Colon (tissue), 2 donors: ENCODE measurements at regions not wholly inside any gene's neighbourhood (a gene's known extent, or its start where the extent isn't known, plus 50 kb on each side); places are given as distances from the start of the nearest gene placed in this dataset.
"Not testable (repeated sequence)": the region's sequence is repeated elsewhere in the genome, so short reads cannot be mapped to it uniquely, and the experiment has no call there.

Experiments
- FAIRE-seq: peaks from 2 replicates; lab custom pipeline; 2012; peaks lifted over from hg19 to GRCh38; lab: Jason Lieb, UNC
- donor health status: control.
- donor health status: control.

DNA sequence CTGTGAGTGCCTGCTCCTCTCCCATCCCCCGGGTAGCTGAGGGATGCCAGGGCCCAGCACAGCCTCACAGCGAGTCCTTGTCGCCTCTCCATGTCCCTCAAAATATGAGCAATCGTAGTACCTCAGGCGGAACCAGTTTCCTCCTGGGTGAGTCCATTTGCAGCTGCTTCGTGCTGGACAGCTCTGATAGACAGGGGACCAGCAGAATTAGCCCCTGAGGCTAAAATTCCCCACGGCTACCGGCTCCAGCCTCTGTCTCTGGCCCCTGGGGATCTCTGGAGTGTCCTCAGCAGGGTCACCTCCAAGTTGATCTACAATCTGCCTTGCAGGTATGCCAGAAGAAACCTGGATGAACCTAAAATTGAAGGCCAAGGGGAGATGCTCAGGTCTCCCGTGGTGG lies 115.8 kb upstream of the FBXL7 start:
- FAIRE-seq: no peak

DNA sequence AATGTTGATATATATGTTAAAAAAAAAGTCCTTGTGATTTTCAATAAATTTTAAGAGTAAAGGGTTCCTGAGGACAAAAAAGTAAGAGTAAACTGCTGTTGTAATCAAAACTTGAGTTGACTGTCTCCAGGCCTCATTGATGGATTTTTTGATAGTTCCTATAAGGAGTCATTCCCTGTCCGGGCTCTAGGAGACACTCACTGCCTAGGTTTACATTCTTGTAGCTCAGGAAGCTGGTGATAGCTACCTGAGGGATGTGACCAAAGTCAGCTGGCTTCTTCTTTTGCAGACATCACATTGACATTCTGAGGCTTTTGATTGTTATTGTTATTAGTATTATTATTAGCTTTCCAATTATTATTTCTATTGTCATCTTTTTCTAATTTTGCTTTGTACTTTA lies 116.5 kb upstream of the FBXL7 start:
- FAIRE-seq: no peak

DNA sequence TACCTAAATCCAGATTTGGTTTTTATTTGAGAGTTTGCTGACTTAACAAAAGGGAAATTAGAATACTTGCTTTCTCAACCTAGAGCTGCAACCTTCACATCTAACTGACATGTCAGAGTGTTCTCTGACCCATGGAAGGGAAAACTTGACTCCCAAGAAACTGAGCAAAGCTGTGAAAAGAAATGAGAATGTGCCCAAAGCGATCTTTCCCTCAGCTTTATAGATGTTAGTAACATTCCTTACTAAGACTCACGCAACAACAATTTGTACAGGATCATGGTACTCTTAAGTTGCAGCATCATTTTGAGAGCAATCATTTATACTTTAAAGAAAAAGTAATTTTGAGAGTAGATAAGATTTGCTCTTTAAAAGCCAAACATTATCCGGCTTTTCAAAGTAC lies 117.0 kb upstream of the FBXL7 start:
- FAIRE-seq: no peak

DNA sequence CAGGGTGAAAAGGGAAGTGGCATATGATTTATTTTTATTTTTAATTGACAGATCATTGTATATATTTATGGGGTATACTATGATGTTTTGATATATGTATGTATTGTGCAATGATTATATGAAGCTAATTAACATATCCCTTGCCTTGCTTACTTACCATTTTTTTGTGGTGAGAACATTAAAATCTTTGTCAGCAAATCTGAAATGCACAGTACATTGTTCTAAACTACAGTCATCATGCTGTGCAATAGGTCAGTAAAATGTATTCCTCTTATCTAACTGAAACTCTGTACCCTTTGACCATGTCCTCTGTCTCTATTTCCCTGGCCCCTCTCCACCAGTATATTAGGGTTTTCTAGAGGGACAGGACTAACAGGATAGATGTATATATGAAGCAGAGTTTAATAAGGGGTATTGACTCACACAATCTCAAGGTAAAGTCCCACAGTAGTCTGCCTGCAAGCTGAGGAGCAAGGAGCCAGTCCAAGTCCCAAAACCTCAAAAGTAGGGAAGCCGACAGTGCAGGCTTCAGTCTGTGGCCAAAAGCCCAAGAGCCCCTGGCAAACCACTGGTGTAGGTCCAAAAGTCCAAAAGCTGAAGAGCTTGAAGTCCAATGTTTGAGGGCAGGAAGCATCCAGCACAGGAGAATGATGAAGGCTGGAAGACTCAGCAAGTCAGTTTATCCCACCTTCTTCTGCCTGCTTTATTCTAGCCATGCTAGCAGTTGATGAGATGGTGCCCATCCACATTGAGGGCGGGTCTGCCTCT lies 122.2 kb upstream of the FBXL7 start:
- no peak for FAIRE-seq

DNA sequence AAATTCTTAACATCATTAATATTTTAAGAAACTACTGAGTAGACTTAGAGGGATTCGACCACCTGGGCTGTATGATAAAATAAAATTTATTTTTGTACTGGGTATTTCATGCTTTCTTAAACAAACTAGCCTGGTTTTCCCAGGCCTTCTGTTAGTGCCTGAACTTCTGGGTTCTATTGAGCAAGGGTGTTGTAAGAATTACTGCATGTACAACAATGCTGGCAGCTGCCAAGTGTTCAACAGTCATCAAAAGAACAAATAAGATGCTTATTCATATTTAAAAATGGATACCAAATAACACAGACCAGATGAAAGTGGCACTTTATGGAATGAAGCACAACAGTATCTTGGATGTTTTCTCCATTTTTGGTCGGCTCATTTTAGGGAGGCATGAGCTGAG lies 123.2 kb upstream of the FBXL7 start:
- no peak for FAIRE-seq

DNA sequence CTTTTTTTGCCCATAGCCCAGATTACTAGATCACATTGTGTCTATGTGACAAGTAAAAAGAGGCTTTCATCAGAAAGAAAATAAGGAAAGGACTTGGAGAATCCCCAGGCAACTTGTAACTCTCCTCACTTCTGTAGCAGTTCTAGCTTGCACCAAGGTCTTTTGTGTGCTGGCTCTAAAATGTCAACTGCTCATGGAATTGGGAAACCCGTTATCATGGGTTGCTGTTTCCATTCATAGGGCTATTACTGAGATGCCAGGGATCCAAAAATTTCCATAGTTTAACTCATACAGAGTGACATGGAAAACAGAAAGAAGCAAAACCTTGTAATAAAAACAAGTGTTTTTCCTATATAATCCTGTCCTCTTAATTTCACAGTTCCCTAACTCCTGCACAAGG lies 123.9 kb upstream of the FBXL7 start:
- no peak for FAIRE-seq

DNA sequence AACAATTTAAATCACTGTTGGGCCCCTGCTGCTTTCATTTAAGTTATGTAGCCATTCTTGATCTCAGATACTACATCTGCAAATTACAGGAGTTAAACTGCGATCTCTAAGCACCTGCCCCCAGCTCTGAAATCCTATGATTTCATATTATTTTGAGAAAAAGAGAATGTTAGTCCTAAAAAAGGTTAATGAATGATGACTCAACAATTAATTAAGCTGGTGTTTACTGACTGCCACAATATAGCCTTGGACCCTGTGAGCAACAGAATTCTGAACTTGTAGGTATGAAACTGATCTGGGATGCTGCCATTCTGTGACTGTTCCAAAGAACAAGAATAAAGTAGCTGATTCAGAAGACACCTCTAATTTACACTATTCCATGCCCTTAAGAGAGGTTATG lies 124.4 kb upstream of the FBXL7 start:
- no peak for FAIRE-seq

DNA sequence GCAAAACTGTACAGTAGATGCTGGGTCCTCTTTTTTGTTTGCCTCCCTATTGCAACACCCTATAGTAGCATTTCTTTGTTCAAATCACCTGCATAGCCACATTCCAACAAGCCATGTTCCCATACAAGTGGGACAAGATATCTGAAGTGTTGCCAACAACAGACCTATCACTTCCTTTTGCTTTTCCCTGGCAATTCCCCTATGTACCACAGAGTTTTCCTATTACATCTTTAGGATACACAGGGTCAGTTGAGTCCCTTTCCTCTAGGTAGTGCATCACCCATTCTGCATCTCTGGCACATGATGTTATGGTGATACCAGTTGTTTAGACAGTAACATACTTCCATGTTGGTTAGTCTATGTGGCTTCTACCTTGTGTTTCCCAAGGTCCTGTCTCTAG lies 125.1 kb upstream of the FBXL7 start:
- FAIRE-seq: no peak

DNA sequence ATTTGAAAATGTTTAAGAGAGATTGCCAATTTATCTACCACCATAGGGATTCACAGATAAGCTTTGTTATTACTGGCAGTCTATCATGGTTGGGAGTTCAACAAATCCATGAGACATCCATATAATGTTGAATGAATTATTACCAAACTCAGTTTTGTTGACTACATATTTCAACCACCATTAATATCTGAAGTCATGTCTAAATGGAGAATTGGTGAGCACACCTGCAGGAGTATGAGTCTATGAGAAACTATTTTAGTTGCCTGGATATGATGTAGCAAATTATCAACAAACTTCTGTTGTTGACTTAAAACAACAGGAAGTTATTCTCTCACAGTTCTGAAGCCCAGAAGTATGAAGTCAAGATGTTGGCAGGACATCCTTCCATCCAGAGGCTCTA lies 126.8 kb upstream of the FBXL7 start:
- no peak for FAIRE-seq

DNA sequence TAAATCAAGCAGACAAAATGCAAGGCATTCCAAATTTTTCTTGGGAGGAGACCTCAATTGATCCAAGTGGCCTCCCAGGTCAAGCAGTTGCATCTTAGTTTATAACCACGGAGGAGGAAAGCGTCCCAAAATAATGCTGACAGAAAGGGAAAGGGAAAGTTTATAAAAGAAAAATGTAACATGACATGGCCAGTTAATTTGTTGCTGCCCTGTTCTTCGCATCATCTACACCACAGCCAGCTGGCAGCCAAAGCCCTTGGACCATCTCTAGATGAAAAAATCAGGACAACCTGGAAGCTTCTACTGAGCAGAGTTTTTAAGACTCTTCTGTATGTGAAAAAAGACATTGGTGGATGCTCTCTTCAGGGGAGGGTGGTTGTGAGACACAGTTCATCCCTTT lies 128.8 kb upstream of the FBXL7 start:
- FAIRE-seq: no peak

DNA sequence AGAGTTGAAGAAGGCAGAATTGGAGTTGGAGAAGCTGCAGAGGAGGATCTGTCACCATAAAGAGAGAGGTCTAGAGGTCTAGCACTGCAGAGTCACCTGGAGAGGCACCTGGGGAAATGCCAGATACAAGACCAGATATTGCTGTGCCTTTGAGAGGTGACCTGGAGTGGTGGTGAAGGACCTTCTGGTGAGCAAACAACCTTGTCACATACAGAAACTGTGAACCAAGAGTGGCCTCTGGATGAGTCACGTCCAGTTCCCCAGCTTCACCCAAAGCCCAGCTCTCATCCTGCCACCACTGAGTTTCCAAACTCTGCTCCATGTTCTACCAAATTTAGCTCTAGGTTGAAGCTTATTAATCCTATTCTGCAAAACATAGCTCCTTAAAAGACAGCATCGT lies 131.1 kb upstream of the FBXL7 start:
- FAIRE-seq: no peak

DNA sequence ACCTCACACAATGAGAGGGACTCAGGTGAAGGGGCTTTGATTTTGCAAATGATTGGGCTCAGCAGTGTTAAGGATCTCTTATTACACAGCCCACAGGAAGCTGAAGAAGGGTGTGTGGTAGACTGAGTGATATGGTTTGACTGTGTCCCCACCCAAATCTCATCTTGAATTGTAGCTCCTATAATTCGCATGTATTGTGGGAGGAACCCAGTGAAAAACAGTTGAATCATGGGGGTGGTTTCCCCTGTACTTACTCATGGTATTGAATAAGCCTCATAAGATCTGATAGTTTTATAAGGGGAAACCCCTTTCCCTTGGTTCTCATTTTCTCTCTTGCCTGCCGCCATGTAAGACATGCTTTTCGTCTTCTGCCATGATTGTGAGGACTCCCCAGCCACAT lies 132.5 kb upstream of the FBXL7 start:
- FAIRE-seq: no peak

DNA sequence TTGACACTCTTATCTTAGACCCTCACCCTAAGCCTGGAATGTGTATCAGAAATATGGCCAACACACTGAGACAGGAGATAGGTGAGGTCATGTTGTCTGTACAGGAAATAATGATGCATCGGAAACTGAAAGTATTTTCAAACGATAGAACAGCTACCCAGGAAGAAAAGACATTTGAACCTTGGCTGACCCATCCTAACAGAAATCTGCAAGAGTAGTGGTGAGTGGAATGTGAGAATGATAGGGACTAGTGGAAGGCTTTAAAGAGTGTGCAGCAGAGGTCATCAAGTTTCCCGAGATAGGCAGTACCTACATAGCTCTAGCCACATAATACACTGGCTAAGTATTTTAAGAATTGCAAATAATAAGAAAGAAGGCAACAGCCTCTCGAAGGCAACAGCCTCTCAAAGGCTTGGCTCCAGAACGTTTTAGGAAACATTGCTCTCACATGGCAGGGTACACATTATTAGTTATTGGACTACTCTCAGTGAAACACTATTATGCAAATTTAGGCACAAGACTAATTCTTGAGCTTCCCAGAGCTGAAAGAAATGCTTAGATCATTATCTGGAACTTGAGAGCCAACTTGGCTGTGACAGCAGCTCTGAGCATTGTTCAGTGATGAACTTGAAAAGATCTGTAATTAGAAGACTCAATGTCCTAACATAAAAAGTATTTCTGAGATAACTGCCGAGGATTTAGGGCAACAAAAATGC lies 133.1 kb upstream of the FBXL7 start:
- no peak for FAIRE-seq

DNA sequence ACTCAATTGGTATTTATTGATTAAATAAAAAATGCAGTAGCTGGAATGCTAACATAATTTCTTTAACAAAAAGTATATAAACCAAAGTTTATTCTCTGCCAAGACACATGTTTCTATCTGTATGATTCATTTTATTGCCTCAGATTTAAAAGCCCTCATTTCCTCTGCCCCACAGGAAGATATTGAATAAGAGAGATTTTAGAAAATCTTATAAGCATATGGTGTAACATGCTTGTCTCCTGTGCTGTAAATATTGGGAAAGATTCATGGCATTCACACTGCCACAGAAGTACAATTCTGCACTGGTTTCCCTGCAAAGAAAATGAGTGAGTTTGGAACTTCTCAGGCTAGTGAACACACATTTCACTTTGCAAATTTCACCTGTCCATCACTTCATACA lies 134.9 kb upstream of the FBXL7 start:
- FAIRE-seq: no peak

DNA sequence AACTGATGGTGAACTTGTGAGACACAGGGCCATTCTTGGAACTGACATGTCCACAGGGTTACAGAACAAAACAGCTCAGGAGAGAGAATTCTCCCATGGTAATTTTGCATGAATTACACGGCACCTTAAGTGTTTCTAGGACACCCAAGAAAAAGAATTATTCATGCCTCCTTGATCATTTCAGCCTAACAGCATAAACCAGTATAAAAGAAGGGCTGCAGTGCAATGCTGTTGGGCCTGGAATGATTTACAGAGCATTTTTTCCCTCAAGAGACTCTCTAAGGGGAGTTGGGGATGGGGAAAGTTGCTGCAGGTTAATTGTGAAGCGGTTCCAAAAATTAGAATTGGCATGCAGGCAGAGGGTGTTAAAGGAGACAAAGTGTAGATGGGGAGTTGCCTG lies 136.4 kb upstream of the FBXL7 start:
- no peak for FAIRE-seq

DNA sequence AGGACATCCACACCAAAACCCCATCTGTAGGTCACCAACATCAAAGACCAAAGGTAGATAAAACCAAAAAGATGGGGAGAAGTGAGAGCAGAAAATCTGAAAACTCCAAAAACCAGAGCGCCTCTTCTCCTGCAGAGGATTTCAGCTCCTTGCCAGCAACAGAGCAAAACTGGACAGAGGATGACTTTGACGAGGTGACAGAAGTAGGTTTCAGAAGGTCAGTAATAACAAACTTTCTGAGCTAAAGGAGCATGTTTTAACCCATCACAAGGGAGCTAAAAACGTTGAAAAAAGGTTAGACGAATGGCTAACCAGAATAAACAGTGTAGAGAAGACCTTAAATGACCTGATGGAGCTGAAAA lies 142.9 kb upstream of the FBXL7 start:
- FAIRE-seq: not testable (repeated sequence)

DNA sequence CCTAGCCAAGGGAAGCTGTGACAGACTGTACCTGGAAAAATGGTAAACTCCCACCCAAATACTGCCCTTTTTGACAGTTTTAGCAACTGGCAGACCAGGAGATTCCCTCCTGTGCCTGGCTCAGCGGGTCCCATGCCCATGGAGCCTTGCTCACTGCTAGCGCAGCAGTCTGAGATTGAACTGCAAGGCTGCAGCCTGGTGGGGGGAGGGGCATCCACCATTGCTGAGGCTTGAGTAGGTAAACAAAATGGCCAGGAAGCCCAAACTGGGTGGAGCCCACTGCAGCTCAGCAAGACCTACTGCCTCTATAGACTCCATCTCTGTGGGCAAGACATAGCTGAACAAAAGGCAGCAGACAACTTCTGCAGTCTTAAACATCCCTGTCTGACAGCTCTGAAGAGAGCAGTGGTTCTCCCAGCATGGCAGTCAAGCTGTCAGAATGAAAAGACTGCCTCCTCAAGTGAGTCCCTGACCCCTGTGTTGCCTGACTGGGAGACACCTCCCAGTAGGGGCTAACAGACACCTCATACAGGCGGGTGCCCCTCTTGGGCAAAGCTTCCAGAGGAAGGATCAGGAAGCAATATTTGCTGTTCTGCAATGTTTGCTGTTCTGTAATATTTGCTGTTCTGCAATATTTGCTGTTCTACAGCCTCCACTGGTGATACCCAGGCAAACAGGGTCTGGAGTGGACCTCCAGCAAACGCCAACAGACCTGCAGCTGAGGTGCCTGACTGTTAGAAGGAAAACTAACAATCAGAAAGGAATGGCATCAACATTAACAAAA lies 143.5 kb upstream of the FBXL7 start:
- not testable (repeated sequence) for FAIRE-seq

DNA sequence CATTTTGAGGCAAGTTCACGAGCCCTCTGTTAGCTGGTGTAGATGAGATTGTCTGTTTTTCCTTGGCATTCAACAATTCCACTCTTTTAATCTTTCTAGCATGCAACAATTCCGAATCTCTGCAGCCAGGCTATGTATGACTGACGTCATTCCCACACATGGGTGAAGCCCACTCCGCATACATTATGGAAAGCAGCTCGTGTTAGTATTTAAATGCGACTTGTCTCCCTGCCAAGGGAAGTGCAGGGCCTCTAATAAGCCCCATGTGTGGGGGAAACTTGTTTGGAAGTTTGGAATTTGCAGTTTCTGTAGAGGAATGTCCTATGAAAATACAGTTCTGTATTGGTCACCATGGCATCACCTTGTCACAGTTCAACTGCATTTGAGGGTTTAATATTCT lies 146.0 kb upstream of the FBXL7 start:
- FAIRE-seq: no peak

DNA sequence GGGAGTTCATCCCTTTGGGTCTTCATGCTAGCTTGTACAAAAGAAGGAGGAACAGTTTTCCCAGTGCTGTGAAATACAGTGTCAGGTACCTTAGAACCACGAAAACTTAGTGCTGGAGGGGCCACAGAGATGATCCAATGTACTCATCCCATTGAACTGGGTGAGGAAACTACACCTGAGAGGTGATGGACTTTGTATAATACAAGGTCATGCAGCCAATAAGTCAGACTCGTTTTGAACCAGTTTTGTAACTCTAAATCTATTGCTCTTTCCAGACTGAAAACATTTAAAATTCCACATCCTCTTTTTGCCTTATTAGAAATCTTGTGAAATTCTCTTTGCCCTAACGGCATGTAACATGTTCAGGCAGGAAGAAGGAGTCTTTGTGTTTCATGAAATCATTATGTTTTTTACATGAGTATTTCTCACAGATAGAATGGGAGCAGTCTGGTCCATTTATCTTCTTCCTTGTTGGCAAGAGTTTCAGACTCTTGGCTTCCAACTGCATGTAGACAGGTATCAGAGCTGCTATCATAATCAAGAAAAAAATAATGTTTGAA lies 146.8 kb upstream of the FBXL7 start:
- FAIRE-seq: no peak

DNA sequence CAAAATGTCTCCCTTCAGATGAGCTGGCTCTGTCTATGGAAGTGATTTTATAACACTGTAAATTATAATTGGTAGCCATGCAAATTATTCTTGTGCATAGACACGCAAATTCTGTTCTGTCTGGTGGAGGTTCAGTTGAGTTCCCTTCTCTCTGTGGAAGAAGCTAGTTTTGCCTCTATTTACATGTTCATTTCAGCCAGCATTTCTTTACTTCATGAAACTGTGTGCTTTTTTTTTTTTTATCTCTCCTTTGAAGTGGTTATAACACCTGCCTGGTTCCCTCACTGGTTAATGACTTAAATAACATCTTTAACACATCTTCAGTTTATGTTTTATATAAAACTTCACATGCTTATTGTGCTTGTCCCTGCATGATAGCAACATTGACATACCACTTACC lies 149.4 kb upstream of the FBXL7 start:
- no peak for FAIRE-seq

DNA sequence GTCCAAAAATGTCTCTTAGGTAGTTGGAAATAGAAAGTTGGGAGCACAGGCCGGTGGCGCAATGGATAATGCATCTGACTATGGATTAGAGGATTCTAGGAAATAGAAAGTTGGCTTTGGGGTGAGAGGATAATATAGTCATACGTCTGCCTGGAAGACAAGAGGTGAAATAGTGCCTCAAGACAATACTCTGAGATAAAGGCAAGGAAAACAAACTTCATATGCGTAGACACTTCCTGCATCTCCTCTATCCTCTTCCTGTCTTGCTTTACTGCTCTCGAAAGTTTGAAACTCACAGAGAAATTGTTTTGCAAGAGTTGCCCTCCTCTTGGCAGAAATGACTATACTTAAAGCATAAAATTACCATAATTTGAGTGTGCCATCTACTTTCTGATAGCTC lies 153.2 kb upstream of the FBXL7 start:
- FAIRE-seq: no peak

DNA sequence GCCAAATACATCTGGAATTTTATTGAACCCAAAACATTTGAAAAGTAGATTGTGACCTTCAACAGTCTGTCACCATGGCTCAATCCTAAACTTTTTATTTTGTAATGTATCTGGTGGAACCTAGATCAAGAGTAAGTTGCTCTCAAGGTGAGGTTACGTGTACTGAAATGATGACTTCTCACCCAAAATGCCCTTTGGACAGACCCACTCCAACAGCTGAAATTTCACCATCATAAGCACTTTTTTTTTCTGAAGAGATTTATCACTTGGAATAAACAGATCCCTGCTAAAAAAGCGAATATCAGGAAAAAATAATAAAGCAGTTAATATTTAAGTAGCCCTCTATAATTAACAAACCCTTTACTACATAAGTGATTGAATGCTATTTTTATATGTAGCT lies 155.0 kb upstream of the FBXL7 start:
- FAIRE-seq: no peak

DNA sequence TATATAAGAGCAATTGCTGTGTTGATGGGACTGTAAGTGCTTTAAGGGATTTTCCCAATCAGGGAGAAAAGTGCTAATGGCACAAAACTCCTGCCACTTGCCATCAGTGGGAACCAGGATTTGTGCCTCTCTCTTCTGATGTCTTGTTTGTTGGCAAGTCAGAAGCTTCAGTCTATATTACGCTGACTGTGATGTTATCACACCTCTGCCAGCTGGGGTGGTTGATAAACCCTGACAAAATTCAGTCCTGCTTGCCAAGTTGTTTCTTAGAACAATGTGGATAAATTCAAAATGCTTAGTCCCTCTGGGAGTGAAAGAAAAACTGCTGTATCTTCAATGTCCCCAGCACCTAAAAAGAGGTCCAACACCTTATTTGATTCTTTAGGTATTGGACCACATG lies 161.4 kb upstream of the FBXL7 start:
- no peak for FAIRE-seq
